AG04449 (cell line): ENCODE measurements at regions not wholly inside any gene's neighbourhood (a gene's known extent, or its start where the extent isn't known, plus 50 kb on each side); places are given as distances from the start of the nearest gene placed in this dataset.

Source experiments
- CTCF ChIA-PET: fragments of 350-600 bp; formaldehyde crosslinking; extraction: SDS; loops from one replicate; lab custom pipeline; 2021; ENCODE audit warnings: antibody characterized with exemption; lab: Yijun Ruan, JAX
- POLR2A ChIA-PET: fragments of 400-600, 350-600 bp; formaldehyde crosslinking; extraction: SDS; loops from one replicate; lab custom pipeline; 2020; ENCODE audit warnings: antibody characterized with exemption, inconsistent platforms; lab: Yijun Ruan, JAX
- DNase-seq: peaks from one replicate; pipeline ENCODE4 v3.0.0-alpha.2; 2010; ENCODE audit warnings: low read depth, low spot score
- H3K4me3 ChIP-seq: 2 replicates; pipeline ENCODE4 v1.5.1; 2011; ENCODE audit warnings: low read depth, mild to moderate bottlenecking, control low read depth, low read length
- CTCF ChIP-seq: IDR thresholded peaks from one replicate; pipeline ENCODE4 v1.5.1; 2011; ENCODE audit warnings: mild to moderate bottlenecking, moderate library complexity, low read length, control low read depth, inconsistent platforms; ENCODE audit not compliant: insufficient read depth; ENCODE audit errors: missing control alignments

- ChIA-PET CTCF (interaction anchor here (1.0 kb wide), 1 partner anchor 11 kb away, joined by 3 read pairs; no protein-coding TSS in a partner anchor), POLR2A (no interaction called here)
- no peak for TF ChIP-seq CTCF
- no peak overlapping the region for H3K4me3 ChIP-seq
- DNase-seq: no peak
Observed at GRCh38 chr3:72049300-72049699, 264.4 kb upstream of the PROK2 start.

GRCh38 chr3:72048873-72049272, 263.9 kb upstream of the PROK2 start:
- no peak for DNase-seq
- ChIA-PET CTCF (no interaction called here), POLR2A (no interaction called here)
- H3K4me3 ChIP-seq: no peak overlapping the region
- no peak for TF ChIP-seq CTCF

GRCh38 chr3:72047221-72047871, 262.4 kb upstream of the PROK2 start:
- H3K4me3 ChIP-seq: no peak overlapping the region
- DNase-seq: no peak
- TF ChIP-seq CTCF: no peak
- ChIA-PET POLR2A (no interaction called here), CTCF (interaction anchor here (1.0 to 1.3 kb wide), 2 partner anchors 12 to 39 kb away, joined by 3 read pairs; no protein-coding TSS in a partner anchor)

GRCh38 chr3:72044231-72044855, 259.4 kb upstream of the PROK2 start:
- ChIA-PET CTCF (no interaction called here), POLR2A (no interaction called here)
- H3K4me3 ChIP-seq: no peak overlapping the region
- DNase-seq: no peak
- TF ChIP-seq CTCF: no peak

GRCh38 chr3:72043204-72044133, 258.5 kb upstream of the PROK2 start:
- no peak for TF ChIP-seq CTCF
- H3K4me3 ChIP-seq: no peak overlapping the region
- CTCF ChIA-PET: no interaction called here
- POLR2A ChIA-PET: no interaction called here
- DNase-seq: no peak
